SK-N-SH (cell line): ENCODE measurements at regions not wholly inside any gene's neighbourhood (a gene's known extent, or its start where the extent isn't known, plus 50 kb on each side); places are given as distances from the start of the nearest gene placed in this dataset.

Source experiments
- EP300 ChIP-seq, 2 experiments: IDR thresholded peaks; 2 replicates each; pipeline versions ENCODE4 v1.4.0 to v1.6.1; 2012; ENCODE audit warnings: borderline replicate concordance in 1 of 2, low read depth in 1 of 2, low read length in 1 of 2
- POLR2AphosphoS5 ChIP-seq: IDR thresholded peaks from 2 replicates; pipeline ENCODE4 v1.6.1; 2012; ENCODE audit warnings: low read depth, low read length
- RFX5 ChIP-seq: IDR thresholded peaks from 2 replicates; pipeline ENCODE4 v1.6.1; 2012; ENCODE audit warnings: mild to moderate bottlenecking, improper control_type of control experiment, low read length
- SIN3A ChIP-seq: IDR thresholded peaks from 2 replicates; pipeline ENCODE4 v1.6.1; 2012; ENCODE audit warnings: low read depth, mild to moderate bottlenecking, low read length, moderate library complexity, borderline replicate concordance
- TCF12 ChIP-seq: IDR thresholded peaks from 2 replicates; pipeline ENCODE4 v1.4.0; 2012
- TF ChIP-seq, protein P1 (sequence below): fragments of 200-600 bp; sonication (generic); IDR thresholded peaks from 2 replicates; pipeline ENCODE4 v1.6.1; 2017; ENCODE audit warnings: antibody characterized with exemption, mild to moderate bottlenecking, moderate library complexity

DNA sequence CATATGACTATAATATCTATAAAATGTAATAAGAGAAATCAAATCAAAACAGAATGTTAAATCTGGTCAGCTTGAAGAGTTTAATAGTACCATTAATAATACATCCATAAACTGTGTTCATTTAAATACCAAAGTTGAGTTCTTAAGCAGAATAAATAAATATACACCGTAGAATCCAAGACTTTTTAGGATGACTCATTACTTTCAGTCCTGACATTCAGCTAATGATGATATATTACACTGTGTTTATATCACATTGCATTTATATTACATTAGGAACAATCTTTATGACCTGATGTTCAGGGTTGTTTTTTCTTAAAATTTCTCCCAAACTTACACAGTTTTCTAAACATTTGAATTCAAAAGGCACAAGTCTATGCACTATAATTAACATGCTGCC is 331.3 kb downstream of the SS18 start:
- TF ChIP-seq TCF12 (peak; percentile 45), EP300 (IDR thresholded peaks at IDR 0.05; ENCODE audit: borderline replicate concordance in 1 of 2, low read depth in 1 of 2, low read length in 1 of 2) (peak in 1 of 2 experiments; percentile 59; a peak in 1 of 4 replicates), RFX5 (no peak), POLR2AphosphoS5 (no peak), SIN3A (no peak)
- TF ChIP-seq, protein P1, sequence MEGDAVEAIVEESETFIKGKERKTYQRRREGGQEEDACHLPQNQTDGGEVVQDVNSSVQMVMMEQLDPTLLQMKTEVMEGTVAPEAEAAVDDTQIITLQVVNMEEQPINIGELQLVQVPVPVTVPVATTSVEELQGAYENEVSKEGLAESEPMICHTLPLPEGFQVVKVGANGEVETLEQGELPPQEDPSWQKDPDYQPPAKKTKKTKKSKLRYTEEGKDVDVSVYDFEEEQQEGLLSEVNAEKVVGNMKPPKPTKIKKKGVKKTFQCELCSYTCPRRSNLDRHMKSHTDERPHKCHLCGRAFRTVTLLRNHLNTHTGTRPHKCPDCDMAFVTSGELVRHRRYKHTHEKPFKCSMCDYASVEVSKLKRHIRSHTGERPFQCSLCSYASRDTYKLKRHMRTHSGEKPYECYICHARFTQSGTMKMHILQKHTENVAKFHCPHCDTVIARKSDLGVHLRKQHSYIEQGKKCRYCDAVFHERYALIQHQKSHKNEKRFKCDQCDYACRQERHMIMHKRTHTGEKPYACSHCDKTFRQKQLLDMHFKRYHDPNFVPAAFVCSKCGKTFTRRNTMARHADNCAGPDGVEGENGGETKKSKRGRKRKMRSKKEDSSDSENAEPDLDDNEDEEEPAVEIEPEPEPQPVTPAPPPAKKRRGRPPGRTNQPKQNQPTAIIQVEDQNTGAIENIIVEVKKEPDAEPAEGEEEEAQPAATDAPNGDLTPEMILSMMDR, result no peak
